OCI-LY7 (cell line): ENCODE measurements at regions not wholly inside any gene's neighbourhood (a gene's known extent, or its start where the extent isn't known, plus 50 kb on each side); places are given as distances from the start of the nearest gene placed in this dataset.
"Not testable (repeated sequence)": the region's sequence is repeated elsewhere in the genome, so short reads cannot be mapped to it uniquely, and the experiment has no call there.

ENCODE experiments used
- BruUV-seq: library from RNA; stranded (reverse); fragments of 400-500 nt; replicated peaks from 2 replicates; lab custom pipeline; 2021; lab: Mats Ljungman, UMichigan
- CTCF ChIA-PET: fragments of 300-600 bp; sonication (Branson Sonifier 250); formaldehyde crosslinking; loops from one replicate; lab custom pipeline; 2022; ENCODE audit warnings: antibody characterized with exemption; ENCODE audit not compliant: unreplicated experiment; lab: Charles Lee
- POLR2A ChIA-PET: fragments of 300-600 bp; sonication (Branson Sonifier 250); formaldehyde crosslinking; loops from one replicate; lab custom pipeline; 2022; ENCODE audit warnings: antibody characterized with exemption; lab: Charles Lee
- DNase-seq: peaks from one replicate; pipeline ENCODE4 v3.0.0-alpha.2; 2015; ENCODE audit warnings: low spot score
- H2AFZ ChIP-seq: fragments of 200-600 bp; sonication (generic), shearing (Covaris generic); 2 replicates; pipeline ENCODE4 v1.6.1; 2014; ENCODE audit warnings: mild to moderate bottlenecking, antibody characterized with exemption, low read length, moderate library complexity
- H3K27ac ChIP-seq: fragments of 200-600 bp; sonication (generic); 2 replicates; pipeline ENCODE4 v1.5.1; 2014; ENCODE audit warnings: mixed run types, low read depth, mild to moderate bottlenecking, moderate library complexity, low read length, inconsistent platforms; ENCODE audit not compliant: poor library complexity, severe bottlenecking
- H3K36me3 ChIP-seq: fragments of 200-600 bp; sonication (generic); 2 replicates; pipeline ENCODE4 v1.6.1; 2014; ENCODE audit warnings: mild to moderate bottlenecking, antibody characterized with exemption, low read length, moderate library complexity, mixed read lengths; ENCODE audit not compliant: insufficient read depth
- H3K4me1 ChIP-seq: fragments of 200-600 bp; sonication (generic); 2 replicates; pipeline ENCODE4 v1.5.1; 2014; ENCODE audit warnings: mild to moderate bottlenecking, low read length; ENCODE audit not compliant: insufficient read depth, poor library complexity, severe bottlenecking
- H3K4me2 ChIP-seq: fragments of 200-600 bp; sonication (generic); 2 replicates; pipeline ENCODE4 v1.6.1; 2014; ENCODE audit warnings: mild to moderate bottlenecking, low read length
- H3K4me3 ChIP-seq: fragments of 200-600 bp; sonication (generic); 2 replicates; pipeline ENCODE4 v1.5.1; 2014; ENCODE audit warnings: mild to moderate bottlenecking, low read depth, low read length; ENCODE audit not compliant: poor library complexity, severe bottlenecking
- H3K79me2 ChIP-seq: fragments of 200-600 bp; sonication (generic); 2 replicates; pipeline ENCODE4 v1.6.1; 2016; ENCODE audit warnings: low read depth, mild to moderate bottlenecking, low read length, moderate library complexity, mixed read lengths; ENCODE audit not compliant: insufficient read depth
- H3K9me2 ChIP-seq: fragments of 200-600 bp; sonication (generic); 2 replicates; pipeline ENCODE4 v1.6.1; 2016; ENCODE audit warnings: mild to moderate bottlenecking, low read length, mixed read lengths; ENCODE audit not compliant: insufficient read depth
- H3K9me3 ChIP-seq: fragments of 200-600 bp; sonication (generic); 2 replicates; pipeline ENCODE4 v1.6.1; 2014; ENCODE audit warnings: mild to moderate bottlenecking, mixed run types, low read length, mixed read lengths
- H4K20me1 ChIP-seq: fragments of 200-600 bp; sonication (generic); 2 replicates; pipeline ENCODE4 v1.6.1; 2014; ENCODE audit warnings: mild to moderate bottlenecking, antibody characterized with exemption, low read length, moderate library complexity, mixed read lengths; ENCODE audit not compliant: insufficient read depth
- EZH2phosphoT487 ChIP-seq: fragments of 200-600 bp; sonication (generic); IDR thresholded peaks from 2 replicates; pipeline ENCODE4 v1.6.1; 2018; ENCODE audit warnings: low read depth, borderline replicate concordance, mild to moderate bottlenecking, mixed run types, antibody characterized with exemption, low read length, moderate library complexity, mixed read lengths
- intact Hi-C: fragments of 100-400 bp; cut with micrococcal nuclease; formaldehyde crosslinking; loops from one replicate; pipeline ENCODE4 v1.10.0; 2022; ENCODE audit not compliant: unreplicated experiment
- TF ChIP-seq, protein P1 (sequence below): fragments of 200-600 bp; sonication (generic); conservative IDR thresholded peaks from 2 replicates; pipeline ENCODE4 v1.5.1; 2014; ENCODE audit warnings: mild to moderate bottlenecking, antibody characterized with exemption, low read length, moderate library complexity, mixed read lengths

DNA sequence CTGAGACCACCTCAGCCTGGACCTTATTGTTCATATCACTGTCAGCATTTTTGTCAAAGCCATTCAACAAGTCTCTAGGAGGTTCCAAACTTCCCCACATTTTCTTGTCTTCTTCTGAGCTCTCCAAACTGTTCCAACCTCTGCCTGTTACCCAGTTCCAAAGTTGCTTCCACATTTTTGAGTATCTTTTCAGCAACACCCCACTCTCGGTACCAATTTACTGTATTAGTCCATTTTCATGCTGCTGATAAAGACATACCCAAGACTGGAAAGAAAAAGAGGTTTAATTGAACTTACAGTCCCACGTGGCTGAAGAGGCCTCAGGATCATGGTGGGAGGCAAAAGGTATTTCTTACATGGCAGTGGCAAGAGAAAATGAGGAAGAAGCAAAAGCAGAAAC lies 111.5 kb upstream of the MDM1 start:
- H3K4me1 ChIP-seq, H3K36me3 ChIP-seq, H3K79me2 ChIP-seq, H4K20me1 ChIP-seq, H3K9me2 ChIP-seq, H3K4me3 ChIP-seq, CTCF ChIA-PET, H3K27ac ChIP-seq, H2AFZ ChIP-seq, BruUV-seq, H3K9me3 ChIP-seq, DNase-seq, POLR2A ChIA-PET, intact Hi-C loops, H3K4me2 ChIP-seq: not testable (repeated sequence)

DNA sequence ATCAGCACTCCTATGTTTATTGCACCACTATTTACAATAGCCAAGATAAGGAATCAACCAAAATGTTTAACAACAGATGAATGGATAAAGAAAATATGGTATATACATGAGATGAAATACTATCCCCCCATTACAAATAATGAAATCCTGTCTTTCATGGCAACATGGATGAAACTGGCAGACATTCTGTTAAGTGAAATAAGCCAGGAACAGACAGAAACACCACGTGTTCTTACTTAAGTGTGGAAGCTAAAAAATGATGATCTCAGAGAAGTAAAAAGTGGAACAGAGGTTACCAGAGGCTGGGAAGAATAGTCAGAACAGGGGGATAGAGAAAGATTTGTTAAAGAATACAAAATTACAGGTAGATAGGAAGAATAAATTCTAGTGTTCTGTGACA lies 113.7 kb upstream of the MDM1 start:
- no peak overlapping the region for H3K4me3 ChIP-seq
- H3K4me1 ChIP-seq = no peaks in the 10 kb centered on the region
- no peaks in the 10 kb centered on the region for H3K79me2 ChIP-seq
- BruUV-seq = no TSS peak
- no peak overlapping the region for H2AFZ ChIP-seq
- ChIA-PET CTCF (no interaction called here), POLR2A (interaction anchor here (0.6 kb wide), 1 partner anchor 1290 kb away, joined by 3 read pairs; no protein-coding TSS in a partner anchor)
- H3K9me2 ChIP-seq = no peaks in the 10 kb centered on the region
- DNase-seq = no peak
- TF ChIP-seq EZH2phosphoT487 = no peak
- TF ChIP-seq, protein P1, sequence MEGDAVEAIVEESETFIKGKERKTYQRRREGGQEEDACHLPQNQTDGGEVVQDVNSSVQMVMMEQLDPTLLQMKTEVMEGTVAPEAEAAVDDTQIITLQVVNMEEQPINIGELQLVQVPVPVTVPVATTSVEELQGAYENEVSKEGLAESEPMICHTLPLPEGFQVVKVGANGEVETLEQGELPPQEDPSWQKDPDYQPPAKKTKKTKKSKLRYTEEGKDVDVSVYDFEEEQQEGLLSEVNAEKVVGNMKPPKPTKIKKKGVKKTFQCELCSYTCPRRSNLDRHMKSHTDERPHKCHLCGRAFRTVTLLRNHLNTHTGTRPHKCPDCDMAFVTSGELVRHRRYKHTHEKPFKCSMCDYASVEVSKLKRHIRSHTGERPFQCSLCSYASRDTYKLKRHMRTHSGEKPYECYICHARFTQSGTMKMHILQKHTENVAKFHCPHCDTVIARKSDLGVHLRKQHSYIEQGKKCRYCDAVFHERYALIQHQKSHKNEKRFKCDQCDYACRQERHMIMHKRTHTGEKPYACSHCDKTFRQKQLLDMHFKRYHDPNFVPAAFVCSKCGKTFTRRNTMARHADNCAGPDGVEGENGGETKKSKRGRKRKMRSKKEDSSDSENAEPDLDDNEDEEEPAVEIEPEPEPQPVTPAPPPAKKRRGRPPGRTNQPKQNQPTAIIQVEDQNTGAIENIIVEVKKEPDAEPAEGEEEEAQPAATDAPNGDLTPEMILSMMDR = no peak
- no peaks in the 10 kb centered on the region for H3K36me3 ChIP-seq
- intact Hi-C loops = no loop called here
- H3K4me2 ChIP-seq = no peak overlapping the region
- peaks cover 8% of the 10 kb centered on the region; the same call in 1 of the 2 replicates for H3K9me3 ChIP-seq
- H4K20me1 ChIP-seq = no peaks in the 10 kb centered on the region
- H3K27ac ChIP-seq = no peak overlapping the region

DNA sequence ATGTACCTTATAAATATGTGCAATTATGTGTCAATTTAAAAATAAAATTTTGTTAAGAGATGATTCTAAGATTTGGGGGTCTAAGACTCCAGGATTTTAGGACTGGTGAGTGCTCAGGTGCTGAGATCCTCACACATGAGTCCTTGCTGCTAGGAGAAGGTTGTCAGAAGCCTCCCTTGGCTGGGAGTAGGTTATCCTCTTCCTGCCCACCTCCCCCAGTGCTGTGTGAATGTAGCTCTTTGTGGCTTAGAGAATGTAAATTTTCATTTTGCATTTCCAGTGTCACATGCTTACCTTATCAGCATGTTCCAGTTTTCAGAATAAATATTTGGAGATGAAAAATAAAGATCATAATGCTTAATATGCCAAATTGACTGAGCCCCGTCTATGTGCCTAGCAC lies 114.2 kb upstream of the MDM1 start:
- Histone ChIP-seq H3K4me1 (no peaks in the 10 kb centered on the region), H3K79me2 (no peaks in the 10 kb centered on the region), H4K20me1 (no peaks in the 10 kb centered on the region), H3K36me3 (no peaks in the 10 kb centered on the region), H3K27ac (no peak overlapping the region), H3K4me3 (no peak overlapping the region), H3K9me3 (peaks cover 8% of the 10 kb centered on the region; the same call in 1 of the 2 replicates), H2AFZ (no peak overlapping the region), H3K4me2 (no peak overlapping the region), H3K9me2 (no peaks in the 10 kb centered on the region)
- DNase-seq = no peak
- TF ChIP-seq, protein P1 = no peak
- TF ChIP-seq EZH2phosphoT487 = no peak
- intact Hi-C loops = no loop called here
- ChIA-PET CTCF (no interaction called here), POLR2A (no interaction called here)
- BruUV-seq = no TSS peak
